ENCODE measurements at regions not wholly inside any gene's neighbourhood (a gene's known extent, or its start where the extent isn't known, plus 50 kb on each side); places are given as distances from the start of the nearest gene placed in this dataset.

DNA sequence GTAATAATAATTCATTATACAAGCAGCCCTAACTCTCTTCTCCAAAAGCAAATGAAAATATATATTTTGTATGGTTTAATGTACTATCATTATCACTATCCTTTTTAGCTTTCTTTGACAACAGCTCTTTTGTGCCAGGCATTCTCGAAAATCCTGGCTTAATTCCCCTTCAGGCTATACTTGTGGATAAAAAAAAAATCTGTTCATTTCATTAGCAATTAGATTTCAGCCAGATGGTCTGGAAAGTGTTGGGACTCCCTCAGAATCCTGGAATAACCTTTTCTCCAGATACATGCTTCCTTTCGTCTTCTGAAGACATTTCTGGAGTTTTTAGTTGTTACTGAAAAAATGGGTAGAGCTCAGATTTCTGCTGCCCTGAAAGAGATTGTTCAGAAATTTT is 83.4 kb upstream of the PLPPR4 start:
- TF ChIP-seq CTCF (IDR thresholded peaks at IDR 0.05) (no peak), EZH2 (IDR thresholded peaks at IDR 0.05) (no peak)

Data from neural progenitor cell (in vitro differentiated cells).